Liver (tissue), 8 donors: ENCODE measurements at regions not wholly inside any gene's neighbourhood (a gene's known extent, or its start where the extent isn't known, plus 50 kb on each side); places are given as distances from the start of the nearest gene placed in this dataset.

ENCODE experiments used
- DNase-seq: peaks from one replicate; pipeline ENCODE4 v3.0.0-alpha.2; 2017; ENCODE audit warnings: low spot score
- H3K27ac ChIP-seq, 2 donors: one replicate each; pipeline ENCODE4 v1.7.0; 2013; ENCODE audit warnings: inconsistent platforms in 2 of 2, low read length in 2 of 2, control low read depth in 1 of 2, low read depth in 1 of 2, mild to moderate bottlenecking in 1 of 2
- H3K27me3 ChIP-seq, 4 donors: one replicate each; pipeline versions ENCODE4 v1.6.1 to v1.7.0; 2013; ENCODE audit warnings: low read length in 3 of 4, inconsistent platforms in 1 of 4, mild to moderate bottlenecking in 1 of 4, moderate library complexity in 1 of 4; ENCODE audit not compliant: control insufficient read depth in 4 of 4, insufficient read depth in 4 of 4
- H3K36me3 ChIP-seq, 4 donors: one replicate each; pipeline versions ENCODE4 v1.6.1 to v1.7.0; 2013; ENCODE audit warnings: low read length in 3 of 4, mild to moderate bottlenecking in 3 of 4, low read depth in 1 of 4, moderate library complexity in 1 of 4; ENCODE audit not compliant: control insufficient read depth in 4 of 4, insufficient read depth in 3 of 4
- H3K4me1 ChIP-seq, 4 donors: one replicate each; pipeline versions ENCODE4 v1.6.1 to v1.7.0; 2013; ENCODE audit warnings: low read length in 3 of 4, mild to moderate bottlenecking in 3 of 4, moderate library complexity in 1 of 4; ENCODE audit not compliant: control insufficient read depth in 4 of 4, insufficient read depth in 4 of 4
- H3K4me3 ChIP-seq, 3 donors: one replicate each; pipeline versions ENCODE4 v1.6.1 to v1.7.0; 2013; ENCODE audit warnings: low read length in 3 of 3, control low read depth in 1 of 3, low read depth in 1 of 3, mild to moderate bottlenecking in 1 of 3
- H3K9ac ChIP-seq, 2 donors: one replicate each; pipeline ENCODE4 v1.7.0; 2013; ENCODE audit warnings: low read length in 2 of 2, mild to moderate bottlenecking in 2 of 2, moderate library complexity in 2 of 2, control low read depth in 1 of 2, low read depth in 1 of 2
- H3K9me3 ChIP-seq, 4 donors: one replicate each; pipeline versions ENCODE4 v1.6.1 to v1.7.0; 2013; ENCODE audit warnings: low read length in 3 of 4; ENCODE audit not compliant: control insufficient read depth in 4 of 4
- CTCF ChIP-seq: fragments of 150-350 bp; IDR thresholded peaks from 2 replicates; pipeline ENCODE4 v1.5.1; 2017; ENCODE audit warnings: improper control_type of control experiment, low read depth, low read length; ENCODE audit not compliant: missing input control
- EGR1 ChIP-seq, 2 donors: IDR thresholded peaks; 2 replicates each; pipeline ENCODE4 v1.6.1; 2016 to 2018; ENCODE audit warnings: antibody characterized with exemption in 2 of 2, low read depth in 2 of 2
- FOXA1 ChIP-seq: IDR thresholded peaks from 2 replicates; pipeline ENCODE4 v1.6.1; 2016; ENCODE audit warnings: antibody characterized with exemption
- FOXA2 ChIP-seq: IDR thresholded peaks from 2 replicates; pipeline ENCODE4 v1.6.1; 2016; ENCODE audit warnings: antibody characterized with exemption
- GABPA ChIP-seq, 2 donors: IDR thresholded peaks in 1 of 2; conservative IDR thresholded peaks in 1 of 2; 2 replicates each; pipeline ENCODE4 v1.6.1; 2016; ENCODE audit warnings: antibody characterized with exemption in 2 of 2, mild to moderate bottlenecking in 1 of 2, moderate library complexity in 1 of 2
- HNF4A ChIP-seq, 2 donors: conservative IDR thresholded peaks; 2 replicates each; pipeline ENCODE4 v1.6.1; 2016; ENCODE audit warnings: antibody characterized with exemption in 2 of 2, mild to moderate bottlenecking in 2 of 2
- JUND ChIP-seq, 2 donors: IDR thresholded peaks; 2 replicates each; pipeline ENCODE4 v1.6.1; 2016; ENCODE audit warnings: antibody characterized with exemption in 2 of 2
- MAX ChIP-seq: IDR thresholded peaks from 2 replicates; pipeline ENCODE4 v1.6.1; 2016; ENCODE audit warnings: antibody characterized with exemption
- NR2F2 ChIP-seq: IDR thresholded peaks from 2 replicates; pipeline ENCODE4 v1.6.1; 2016; ENCODE audit warnings: antibody characterized with exemption
- RAD21 ChIP-seq, 2 donors: IDR thresholded peaks; 2 replicates each; pipeline ENCODE4 v1.6.1; 2016; ENCODE audit warnings: antibody characterized with exemption in 2 of 2, mild to moderate bottlenecking in 2 of 2
- RXRA ChIP-seq, 2 donors: IDR thresholded peaks; 2 replicates each; pipeline ENCODE4 v1.6.1; 2017 to 2018; ENCODE audit warnings: antibody characterized with exemption in 2 of 2, mild to moderate bottlenecking in 1 of 2
- SP1 ChIP-seq: IDR thresholded peaks from 2 replicates; pipeline ENCODE4 v1.6.1; 2018; ENCODE audit warnings: antibody characterized with exemption, mild to moderate bottlenecking
- TAF1 ChIP-seq: conservative IDR thresholded peaks from 2 replicates; pipeline ENCODE4 v1.6.1; 2016; ENCODE audit warnings: antibody characterized with exemption, mild to moderate bottlenecking
- YY1 ChIP-seq: IDR thresholded peaks from 2 replicates; pipeline ENCODE4 v1.6.1; 2016; ENCODE audit warnings: antibody characterized with exemption, mild to moderate bottlenecking
- ZBTB33 ChIP-seq: IDR thresholded peaks from 2 replicates; pipeline ENCODE4 v1.6.1; 2016; ENCODE audit warnings: antibody characterized with exemption
- WGBS: extraction: QIAGEN DNeasy Blood & Tissue Kit; methylation state at CpG from one replicate; pipeline ENCODE4 v1.1.7; 2013; 5-methylcytosine and 5-hydroxymethylcytosine counted together
- TF ChIP-seq, protein P1 (sequence below): IDR thresholded peaks from 2 replicates; pipeline ENCODE4 v1.6.1; 2016; ENCODE audit warnings: antibody characterized with exemption
- TF ChIP-seq, protein P2 (sequence below): IDR thresholded peaks from 2 replicates; pipeline ENCODE4 v1.6.1; 2016; ENCODE audit warnings: antibody characterized with exemption, mild to moderate bottlenecking
- donor health status: healthy.
- donor health status: healthy.
- donor health status: healthy.
- donor health status: healthy.
- donor health status: healthy.

GRCh38 chr10:3238115-3238871 lies 65.7 kb upstream of the PITRM1 start:
- WGBS: 60% methylated on average over 26 of the region's 26 CpGs
- H3K36me3 ChIP-seq: no peaks in the 10 kb centered on the region
- no peak for DNase-seq
- H3K4me3 ChIP-seq: no peak overlapping the region
- no peak overlapping the region for H3K27ac ChIP-seq
- peaks cover 0 to 5% (median 0%) of the 10 kb centered on the region in 4 donors for H3K27me3 ChIP-seq
- peaks cover 0 to 3% (median 0%) of the 10 kb centered on the region in 4 donors for H3K4me1 ChIP-seq
- TF ChIP-seq SP1: no peak
- TF ChIP-seq, protein P1, sequence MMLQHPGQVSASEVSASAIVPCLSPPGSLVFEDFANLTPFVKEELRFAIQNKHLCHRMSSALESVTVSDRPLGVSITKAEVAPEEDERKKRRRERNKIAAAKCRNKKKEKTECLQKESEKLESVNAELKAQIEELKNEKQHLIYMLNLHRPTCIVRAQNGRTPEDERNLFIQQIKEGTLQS: no peak
- no peak for TF ChIP-seq JUND (IDR thresholded peaks at IDR 0.05)
- TF ChIP-seq TAF1: no peak
- TF ChIP-seq, protein P2, sequence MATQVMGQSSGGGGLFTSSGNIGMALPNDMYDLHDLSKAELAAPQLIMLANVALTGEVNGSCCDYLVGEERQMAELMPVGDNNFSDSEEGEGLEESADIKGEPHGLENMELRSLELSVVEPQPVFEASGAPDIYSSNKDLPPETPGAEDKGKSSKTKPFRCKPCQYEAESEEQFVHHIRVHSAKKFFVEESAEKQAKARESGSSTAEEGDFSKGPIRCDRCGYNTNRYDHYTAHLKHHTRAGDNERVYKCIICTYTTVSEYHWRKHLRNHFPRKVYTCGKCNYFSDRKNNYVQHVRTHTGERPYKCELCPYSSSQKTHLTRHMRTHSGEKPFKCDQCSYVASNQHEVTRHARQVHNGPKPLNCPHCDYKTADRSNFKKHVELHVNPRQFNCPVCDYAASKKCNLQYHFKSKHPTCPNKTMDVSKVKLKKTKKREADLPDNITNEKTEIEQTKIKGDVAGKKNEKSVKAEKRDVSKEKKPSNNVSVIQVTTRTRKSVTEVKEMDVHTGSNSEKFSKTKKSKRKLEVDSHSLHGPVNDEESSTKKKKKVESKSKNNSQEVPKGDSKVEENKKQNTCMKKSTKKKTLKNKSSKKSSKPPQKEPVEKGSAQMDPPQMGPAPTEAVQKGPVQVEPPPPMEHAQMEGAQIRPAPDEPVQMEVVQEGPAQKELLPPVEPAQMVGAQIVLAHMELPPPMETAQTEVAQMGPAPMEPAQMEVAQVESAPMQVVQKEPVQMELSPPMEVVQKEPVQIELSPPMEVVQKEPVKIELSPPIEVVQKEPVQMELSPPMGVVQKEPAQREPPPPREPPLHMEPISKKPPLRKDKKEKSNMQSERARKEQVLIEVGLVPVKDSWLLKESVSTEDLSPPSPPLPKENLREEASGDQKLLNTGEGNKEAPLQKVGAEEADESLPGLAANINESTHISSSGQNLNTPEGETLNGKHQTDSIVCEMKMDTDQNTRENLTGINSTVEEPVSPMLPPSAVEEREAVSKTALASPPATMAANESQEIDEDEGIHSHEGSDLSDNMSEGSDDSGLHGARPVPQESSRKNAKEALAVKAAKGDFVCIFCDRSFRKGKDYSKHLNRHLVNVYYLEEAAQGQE: no peak
- TF ChIP-seq RXRA (IDR thresholded peaks at IDR 0.05): no peak
- no peak for TF ChIP-seq HNF4A (conservative IDR thresholded peaks at IDR 0.05)
- TF ChIP-seq GABPA (IDR thresholded peaks at IDR 0.05 in 1 of 2, conservative IDR thresholded peaks at IDR 0.05 in 1 of 2): no peak
- TF ChIP-seq CTCF: no peak
- TF ChIP-seq FOXA1: no peak
- no peak for TF ChIP-seq YY1
- TF ChIP-seq MAX: no peak
- TF ChIP-seq EGR1 (IDR thresholded peaks at IDR 0.05; ENCODE audit: low read depth in 2 of 2): no peak
- TF ChIP-seq RAD21 (IDR thresholded peaks at IDR 0.05): no peak
- TF ChIP-seq FOXA2: no peak
- TF ChIP-seq NR2F2: no peak
- no peak for TF ChIP-seq ZBTB33
- H3K9ac ChIP-seq: no peak overlapping the region
- no peaks in the 10 kb centered on the region for H3K9me3 ChIP-seq
